Trophoblast cell (in vitro differentiated cells and primary cell): ENCODE measurements at regions not wholly inside any gene's neighbourhood (a gene's known extent, or its start where the extent isn't known, plus 50 kb on each side); places are given as distances from the start of the nearest gene placed in this dataset.

ENCODE experiments used
- DNase-seq, 2 donors: peaks; one replicate each; pipeline ENCODE4 v3.0.0-alpha.2; 2016
- H2AFZ ChIP-seq: 2 replicates; pipeline ENCODE4 v1.6.1; 2013; ENCODE audit warnings: low read length, moderate library complexity, mild to moderate bottlenecking; ENCODE audit not compliant: insufficient read depth, poor library complexity
- H2AK5ac ChIP-seq: 2 replicates; pipeline ENCODE4 v1.6.1; 2013; ENCODE audit warnings: mild to moderate bottlenecking, low read length
- H2BK120ac ChIP-seq: 2 replicates; pipeline ENCODE4 v1.6.1; 2013; ENCODE audit warnings: low read length, mild to moderate bottlenecking, moderate library complexity; ENCODE audit not compliant: insufficient read depth, poor library complexity
- H2BK12ac ChIP-seq: 2 replicates; pipeline ENCODE4 v1.6.1; 2013; ENCODE audit warnings: mild to moderate bottlenecking, low read length, moderate library complexity
- H2BK5ac ChIP-seq: 2 replicates; pipeline ENCODE4 v1.6.1; 2013; ENCODE audit warnings: low read length, low read depth, moderate library complexity, mild to moderate bottlenecking; ENCODE audit not compliant: poor library complexity
- H3K14ac ChIP-seq: 2 replicates; pipeline ENCODE4 v1.6.1; 2013; ENCODE audit warnings: mild to moderate bottlenecking, low read length
- H3K18ac ChIP-seq: 2 replicates; pipeline ENCODE4 v1.6.1; 2013; ENCODE audit warnings: mild to moderate bottlenecking, low read length
- H3K23ac ChIP-seq: 2 replicates; pipeline ENCODE4 v1.6.1; 2013; ENCODE audit warnings: low read length
- H3K27ac ChIP-seq: 2 replicates; pipeline ENCODE4 v1.5.1; 2013; ENCODE audit warnings: low read depth, mild to moderate bottlenecking, inconsistent platforms, low read length, moderate library complexity
- H3K27me3 ChIP-seq: 2 replicates; pipeline ENCODE4 v1.6.1; 2013; ENCODE audit warnings: inconsistent platforms, mild to moderate bottlenecking, low read length, moderate library complexity; ENCODE audit not compliant: insufficient read depth
- H3K36me3 ChIP-seq, 2 experiments: 1 replicate in 1 of 2; 2 replicates in 1 of 2; pipeline ENCODE4 v1.6.1; 2013; ENCODE audit warnings: low read length in 2 of 2, mild to moderate bottlenecking in 2 of 2, moderate library complexity in 1 of 2; ENCODE audit not compliant: insufficient read depth in 2 of 2, control insufficient read depth in 1 of 2
- H3K4ac ChIP-seq: 2 replicates; pipeline ENCODE4 v1.6.1; 2013; ENCODE audit warnings: low read depth, mild to moderate bottlenecking, low read length, moderate library complexity
- H3K4me1 ChIP-seq, 2 experiments: 1 replicate in 1 of 2; 2 replicates in 1 of 2; pipeline ENCODE4 v1.6.1; 2013; ENCODE audit warnings: low read length in 2 of 2, mild to moderate bottlenecking in 2 of 2, moderate library complexity in 1 of 2; ENCODE audit not compliant: insufficient read depth in 2 of 2, control insufficient read depth in 1 of 2
- H3K4me2 ChIP-seq: 2 replicates; pipeline ENCODE4 v1.6.1; 2013; ENCODE audit warnings: inconsistent platforms, mild to moderate bottlenecking, low read length, moderate library complexity
- H3K4me3 ChIP-seq: 2 replicates; pipeline ENCODE4 v1.5.1; 2013; ENCODE audit warnings: mild to moderate bottlenecking, low read depth, low read length, inconsistent platforms
- H3K79me1 ChIP-seq: one replicate; pipeline ENCODE4 v1.6.1; 2013; ENCODE audit warnings: low read length
- H3K79me2 ChIP-seq: 2 replicates; pipeline ENCODE4 v1.6.1; 2013; ENCODE audit warnings: low read length, mild to moderate bottlenecking; ENCODE audit not compliant: control insufficient read depth, insufficient read depth, poor library complexity
- H3K9ac ChIP-seq: 2 replicates; pipeline ENCODE4 v1.6.1; 2013; ENCODE audit warnings: mild to moderate bottlenecking, low read length
- H3K9me3 ChIP-seq: 2 replicates; pipeline ENCODE4 v1.6.1; 2013; ENCODE audit warnings: low read depth, mild to moderate bottlenecking, control low read depth, inconsistent platforms, low read length; ENCODE audit not compliant: insufficient read depth
- H4K12ac ChIP-seq: 2 replicates; pipeline ENCODE4 v1.6.1; 2013; ENCODE audit warnings: low read depth, mild to moderate bottlenecking, low read length, moderate library complexity
- H4K8ac ChIP-seq: 2 replicates; pipeline ENCODE4 v1.6.1; 2013; ENCODE audit warnings: low read depth, mild to moderate bottlenecking, low read length, moderate library complexity
- H4K91ac ChIP-seq: one replicate; pipeline ENCODE4 v1.6.1; 2013; ENCODE audit warnings: low read depth, mild to moderate bottlenecking, low read length, moderate library complexity
- WGBS: extraction: QIAGEN DNeasy Blood & Tissue Kit; methylation state at CpG from one replicate; pipeline ENCODE4 v1.1.7; 2013; ENCODE audit warnings: missing lambda C conversion rate; ENCODE audit not compliant: insufficient read length, insufficient coverage; ENCODE audit errors: extremely low coverage; 5-methylcytosine and 5-hydroxymethylcytosine counted together

DNA sequence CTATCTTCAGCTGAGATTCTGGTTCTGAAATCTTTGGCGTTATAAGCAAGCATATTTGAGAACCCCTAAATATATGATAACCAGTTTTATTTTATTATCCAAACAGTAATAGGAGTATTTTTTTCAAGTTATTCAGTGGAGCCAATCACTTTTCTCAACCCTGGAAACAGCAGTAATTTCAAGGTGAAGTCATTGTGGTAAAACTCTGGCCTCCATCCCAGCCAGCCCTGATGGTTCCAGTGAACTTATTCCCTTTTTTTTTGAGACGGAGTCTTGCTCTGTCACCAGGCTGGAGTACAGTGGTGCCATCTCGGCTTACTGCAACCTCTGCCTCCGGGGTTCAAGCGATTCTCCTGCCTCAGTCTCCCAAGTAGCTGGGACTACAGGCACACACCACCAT is 545.4 kb upstream of the IL12A start:
- H3K9ac ChIP-seq, result no peak overlapping the region

DNA sequence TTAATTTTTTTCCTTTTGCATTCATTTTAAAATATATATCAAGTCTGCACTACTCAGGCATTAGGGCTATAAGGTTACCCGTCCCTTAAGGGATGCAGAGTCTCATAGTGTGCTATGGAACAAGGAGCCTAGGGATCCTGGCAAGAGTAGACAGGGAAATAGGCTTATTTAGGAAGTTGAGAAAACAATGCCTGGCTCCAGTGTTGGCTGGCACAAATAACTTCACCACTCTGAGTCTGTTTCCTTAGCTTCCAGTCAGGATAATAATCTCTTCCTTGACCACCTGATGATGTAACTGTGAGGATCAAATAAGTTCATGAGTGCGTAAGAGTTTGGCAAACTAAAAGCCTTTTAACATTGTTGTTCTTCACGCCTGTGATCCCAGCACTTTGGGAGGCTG is 540.8 kb upstream of the IL12A start:
- no peak for DNase-seq
- no peak overlapping the region for H3K4me3 ChIP-seq
- no peak overlapping the region for H3K4me2 ChIP-seq
- H3K4me1 ChIP-seq, result no peaks in the 10 kb centered on the region
- no peak overlapping the region for H3K14ac ChIP-seq
- no peaks in the 10 kb centered on the region for H3K27me3 ChIP-seq
- H3K27ac ChIP-seq, result no peak overlapping the region
- no peak overlapping the region for H3K23ac ChIP-seq
- no peaks in the 10 kb centered on the region for H3K79me1 ChIP-seq
- H2AK5ac ChIP-seq, result no peak overlapping the region
- no peak overlapping the region for H2BK5ac ChIP-seq
- H3K9me3 ChIP-seq, result no peaks in the 10 kb centered on the region
- H3K18ac ChIP-seq, result no peak overlapping the region
- H4K12ac ChIP-seq, result no peak overlapping the region
- no peak overlapping the region for H3K4ac ChIP-seq
- no peak overlapping the region for H4K91ac ChIP-seq
- no peak overlapping the region for H2BK12ac ChIP-seq
- no peak overlapping the region for H3K9ac ChIP-seq
- WGBS, result no CpG with 5 or more reads among the region's 3 CpGs
- H2BK120ac ChIP-seq, result no peak overlapping the region
- H2AFZ ChIP-seq, result no peak overlapping the region
- H3K36me3 ChIP-seq, result no peaks in the 10 kb centered on the region
- no peak overlapping the region for H4K8ac ChIP-seq
- no peaks in the 10 kb centered on the region for H3K79me2 ChIP-seq

More for the DNA sequence above, 545.4 kb upstream of the IL12A start:
- Histone ChIP-seq H2BK5ac (no peak overlapping the region), H3K27me3 (no peaks in the 10 kb centered on the region), H2BK12ac (no peak overlapping the region), H3K18ac (no peak overlapping the region), H2BK120ac (no peak overlapping the region), H3K79me1 (no peaks in the 10 kb centered on the region), H3K23ac (no peak overlapping the region), H3K4ac (no peak overlapping the region), H4K8ac (no peak overlapping the region), H3K27ac (no peak overlapping the region), H3K4me3 (no peak overlapping the region), H2AK5ac (no peak overlapping the region), H2AFZ (no peak overlapping the region), H3K4me1 (no peaks in the 10 kb centered on the region), H3K4me2 (no peak overlapping the region), H3K79me2 (no peaks in the 10 kb centered on the region), H4K12ac (no peak overlapping the region), H3K36me3 (no peaks in the 10 kb centered on the region), H3K14ac (no peak overlapping the region), H4K91ac (no peak overlapping the region), H3K9me3 (no peaks in the 10 kb centered on the region)
- no CpG with 5 or more reads among the region's 5 CpGs for WGBS
- no peak for DNase-seq

DNA sequence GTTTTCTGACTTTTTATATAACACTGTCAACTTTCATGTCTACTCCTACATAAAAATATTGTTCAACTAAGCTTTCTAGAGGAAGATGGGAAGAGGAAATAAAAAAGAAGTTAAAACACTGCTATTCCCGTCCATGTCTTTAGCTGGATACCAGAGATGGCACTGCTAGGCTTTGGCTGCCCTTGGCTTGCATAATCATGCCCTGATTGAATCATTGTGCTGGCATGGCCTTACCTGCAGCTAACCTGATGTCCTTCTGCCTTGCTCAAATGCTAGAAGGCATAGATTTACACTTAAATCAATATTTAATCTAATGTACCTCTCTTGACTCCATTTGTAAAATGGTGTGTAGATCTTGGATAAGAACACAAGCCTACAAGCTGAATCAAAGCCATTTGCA is 539.7 kb upstream of the IL12A start:
- no peak overlapping the region for H2BK120ac ChIP-seq
- no peak overlapping the region for H2AK5ac ChIP-seq
- no peak overlapping the region for H3K4me3 ChIP-seq
- no peak for DNase-seq
- H3K18ac ChIP-seq, result no peak overlapping the region
- H3K79me1 ChIP-seq, result no peaks in the 10 kb centered on the region
- H3K4me2 ChIP-seq, result no peak overlapping the region
- H4K8ac ChIP-seq, result no peak overlapping the region
- no peaks in the 10 kb centered on the region for H3K27me3 ChIP-seq
- H2BK5ac ChIP-seq, result no peak overlapping the region
- no CpG with 5 or more reads among the region's 1 CpG for WGBS
- H2BK12ac ChIP-seq, result no peak overlapping the region
- no peak overlapping the region for H3K9ac ChIP-seq
- H3K27ac ChIP-seq, result no peak overlapping the region
- H3K79me2 ChIP-seq, result no peaks in the 10 kb centered on the region
- H3K9me3 ChIP-seq, result no peaks in the 10 kb centered on the region
- no peak overlapping the region for H3K23ac ChIP-seq
- H3K4me1 ChIP-seq, result no peaks in the 10 kb centered on the region
- no peak overlapping the region for H4K91ac ChIP-seq
- H3K36me3 ChIP-seq, result no peaks in the 10 kb centered on the region
- no peak overlapping the region for H3K14ac ChIP-seq
- no peak overlapping the region for H2AFZ ChIP-seq
- no peak overlapping the region for H3K4ac ChIP-seq
- no peak overlapping the region for H4K12ac ChIP-seq

DNA sequence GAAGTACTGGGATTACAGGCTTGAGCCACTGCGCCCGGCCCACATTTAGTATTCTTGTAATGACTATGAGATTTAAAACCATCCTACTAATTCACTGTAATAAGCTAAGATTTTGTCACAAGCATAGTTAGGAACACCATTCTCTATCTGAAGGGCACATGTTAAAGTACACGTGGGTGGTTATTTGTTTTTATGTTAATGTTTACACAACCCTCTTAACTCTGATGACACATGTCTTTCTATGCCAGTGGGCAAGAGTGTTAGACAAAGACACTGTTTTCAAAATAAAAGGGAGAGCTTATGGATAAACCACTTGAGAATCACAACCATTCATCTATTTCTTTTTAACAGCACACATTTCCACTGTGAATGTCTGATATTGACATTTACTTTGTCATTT is 537.6 kb upstream of the IL12A start:
- no peak overlapping the region for H2AFZ ChIP-seq
- no peak overlapping the region for H4K91ac ChIP-seq
- H3K14ac ChIP-seq, result no peak overlapping the region
- no peak overlapping the region for H3K23ac ChIP-seq
- H4K12ac ChIP-seq, result no peak overlapping the region
- H2BK5ac ChIP-seq, result no peak overlapping the region
- H4K8ac ChIP-seq, result no peak overlapping the region
- no peak overlapping the region for H2BK120ac ChIP-seq
- H3K9me3 ChIP-seq, result no peaks in the 10 kb centered on the region
- H3K36me3 ChIP-seq, result no peaks in the 10 kb centered on the region
- no peaks in the 10 kb centered on the region for H3K79me2 ChIP-seq
- H2BK12ac ChIP-seq, result no peak overlapping the region
- no peak overlapping the region for H3K4me2 ChIP-seq
- H3K79me1 ChIP-seq, result no peaks in the 10 kb centered on the region
- DNase-seq, result no peak
- H3K9ac ChIP-seq, result no peak overlapping the region
- no peak overlapping the region for H3K18ac ChIP-seq
- H3K27ac ChIP-seq, result no peak overlapping the region
- H3K4me1 ChIP-seq, result no peaks in the 10 kb centered on the region
- H3K4ac ChIP-seq, result no peak overlapping the region
- H2AK5ac ChIP-seq, result no peak overlapping the region
- WGBS, result no CpG with 5 or more reads among the region's 3 CpGs
- no peaks in the 10 kb centered on the region for H3K27me3 ChIP-seq
- no peak overlapping the region for H3K4me3 ChIP-seq
